ENCODE measurements at regions not wholly inside any gene's neighbourhood (a gene's known extent, or its start where the extent isn't known, plus 50 kb on each side); places are given as distances from the start of the nearest gene placed in this dataset.

- DNase-seq: no peak
Observed at GRCh38 chr2:12293874-12294273, 422.9 kb upstream of the TRIB2 start.

GRCh38 chr2:12295856-12296519 is 420.7 kb upstream of the TRIB2 start:
- no peak for DNase-seq

- no peak for DNase-seq
Observed at GRCh38 chr2:12296915-12297314, 419.8 kb upstream of the TRIB2 start.

- DNase-seq: no peak
Observed at GRCh38 chr2:12298352-12298751, 418.4 kb upstream of the TRIB2 start.

GRCh38 chr2:12299431-12299830 is 417.3 kb upstream of the TRIB2 start:
- no peak for DNase-seq

- DNase-seq: no peak
Observed at GRCh38 chr2:12300019-12300602, 416.6 kb upstream of the TRIB2 start.

GRCh38 chr2:12300927-12301326 is 415.8 kb upstream of the TRIB2 start:
- DNase-seq: no peak

- DNase-seq: no peak
Observed at GRCh38 chr2:12302140-12302539, 414.6 kb upstream of the TRIB2 start.

GRCh38 chr2:12302691-12303090 is 414.0 kb upstream of the TRIB2 start:
- DNase-seq: no peak

GRCh38 chr2:12303181-12304030 is 413.3 kb upstream of the TRIB2 start:
- no peak for DNase-seq

GRCh38 chr2:12304564-12305171 is 412.1 kb upstream of the TRIB2 start:
- DNase-seq: no peak

- no peak for DNase-seq
Observed at GRCh38 chr2:12305931-12306330, 410.8 kb upstream of the TRIB2 start.

- DNase-seq: no peak
Observed at GRCh38 chr2:12310399-12310798, 406.3 kb upstream of the TRIB2 start.

GRCh38 chr2:12313445-12314126 is 403.1 kb upstream of the TRIB2 start:
- no peak for DNase-seq

GRCh38 chr2:12314127-12314760 is 402.5 kb upstream of the TRIB2 start:
- no peak for DNase-seq

GRCh38 chr2:12315224-12315623 is 401.5 kb upstream of the TRIB2 start:
- DNase-seq: no peak

GRCh38 chr2:12316476-12316875 is 400.3 kb upstream of the TRIB2 start:
- DNase-seq: no peak

- DNase-seq: no peak
Observed at GRCh38 chr2:12317286-12317685, 399.4 kb upstream of the TRIB2 start.

GRCh38 chr2:12317814-12318426 is 398.8 kb upstream of the TRIB2 start:
- no peak for DNase-seq

- no peak for DNase-seq
Observed at GRCh38 chr2:12318427-12319057, 398.2 kb upstream of the TRIB2 start.

- DNase-seq: no peak
Observed at GRCh38 chr2:12320027-12320734, 396.6 kb upstream of the TRIB2 start.

All from T-helper 9 cell (primary cell).